CD14-positive monocyte (primary cell): ENCODE measurements at regions not wholly inside any gene's neighbourhood (a gene's known extent, or its start where the extent isn't known, plus 50 kb on each side); places are given as distances from the start of the nearest gene placed in this dataset.
A peak's percentile ranks its signal among the peaks of the same experiment; 100 is the strongest.

Experiments
- DNase-seq, 3 donors: peaks; one replicate each; pipeline ENCODE4 v3.0.0-alpha.2; 2011 to 2022
- H2AFZ ChIP-seq: 2 replicates; pipeline ENCODE4 v1.6.0; 2012; ENCODE audit warnings: mild to moderate bottlenecking, low read depth, low read length, inconsistent platforms; ENCODE audit not compliant: insufficient read depth, poor library complexity, severe bottlenecking
- H3K27ac ChIP-seq, 2 donors: 1 replicate in 1 of 2; 2 replicates in 1 of 2; pipeline ENCODE4 v1.5.1; 2012 to 2013; ENCODE audit warnings: low read length in 2 of 2, control low read depth in 1 of 2, inconsistent platforms in 1 of 2, low read depth in 1 of 2, mild to moderate bottlenecking in 1 of 2
- H3K27me3 ChIP-seq, 2 donors: one replicate each; pipeline versions ENCODE4 v1.6.0 to v1.6.1; 2011 to 2013; ENCODE audit warnings: low read length in 2 of 2; ENCODE audit not compliant: control insufficient read depth in 2 of 2, insufficient read depth in 2 of 2
- H3K36me3 ChIP-seq, 2 donors: replicated peaks in 1 of 2; 1 replicate in 1 of 2; 2 replicates in 1 of 2; pipeline versions ENCODE4 v1.5.1 to v1.6.1; 2012 to 2013; ENCODE audit warnings: low read length in 2 of 2, control low read depth in 1 of 2, inconsistent platforms in 1 of 2, mild to moderate bottlenecking in 1 of 2; ENCODE audit not compliant: insufficient read depth in 2 of 2, control insufficient read depth in 1 of 2
- H3K4me1 ChIP-seq, 2 donors: 1 replicate in 1 of 2; 2 replicates in 1 of 2; pipeline versions ENCODE4 v1.5.1 to v1.6.1; 2012 to 2013; ENCODE audit warnings: low read length in 2 of 2, control low read depth in 1 of 2, inconsistent platforms in 1 of 2, mild to moderate bottlenecking in 1 of 2, moderate library complexity in 1 of 2; ENCODE audit not compliant: insufficient read depth in 2 of 2, control insufficient read depth in 1 of 2
- H3K4me2 ChIP-seq: replicated peaks from 2 replicates; pipeline ENCODE3; 2012; ENCODE audit warnings: low read length, moderate library complexity, mild to moderate bottlenecking; ENCODE audit not compliant: poor library complexity, severe bottlenecking; ENCODE audit errors: extremely low read depth
- H3K4me3 ChIP-seq, 3 experiments: fragments of 200-600 bp in 1 of 3; sonication (generic) in 1 of 3; replicated peaks in 1 of 3; 1 replicate in 2 of 3; 2 replicates in 1 of 3; pipeline ENCODE4 v1.5.1; 2011 to 2013; ENCODE audit warnings: low read length in 3 of 3, mild to moderate bottlenecking in 3 of 3, control low read depth in 2 of 3, low read depth in 2 of 3, inconsistent platforms in 1 of 3, moderate library complexity in 1 of 3
- H3K79me2 ChIP-seq: 2 replicates; pipeline ENCODE4 v1.6.0; 2012; ENCODE audit warnings: mild to moderate bottlenecking, control low read depth, inconsistent platforms, low read length, moderate library complexity; ENCODE audit not compliant: insufficient read depth
- H3K9ac ChIP-seq: 2 replicates; pipeline ENCODE4 v1.6.0; 2017; ENCODE audit warnings: low read length, mild to moderate bottlenecking; ENCODE audit not compliant: insufficient read depth, poor library complexity, severe bottlenecking
- H3K9me3 ChIP-seq, 2 donors: replicated peaks in 1 of 2; 1 replicate in 1 of 2; 2 replicates in 1 of 2; pipeline versions ENCODE4 v1.5.1 to v1.6.1; 2012 to 2013; ENCODE audit warnings: low read length in 2 of 2, control low read depth in 1 of 2; ENCODE audit not compliant: control insufficient read depth in 1 of 2, insufficient read depth in 1 of 2
- H4K20me1 ChIP-seq: 2 replicates; pipeline ENCODE4 v1.6.0; 2012; ENCODE audit warnings: mild to moderate bottlenecking, low read length, control low read depth, moderate library complexity; ENCODE audit not compliant: insufficient read depth
- H3K27ac Mint-ChIP-seq, 7 donors: one replicate each; pipeline ENCODE4 v1.8.0; 2020; ENCODE audit warnings: mild to moderate bottlenecking in 7 of 7, mixed read lengths in 7 of 7, moderate library complexity in 6 of 7, inconsistent platforms in 2 of 7
- H3K27me3 Mint-ChIP-seq, 3 donors: one replicate each; pipeline ENCODE4 v1.8.0; 2021 to 2022; ENCODE audit warnings: low read depth in 3 of 3, mild to moderate bottlenecking in 3 of 3, mixed read lengths in 3 of 3, moderate library complexity in 3 of 3, inconsistent platforms in 1 of 3
- H3K36me3 Mint-ChIP-seq, 2 donors: one replicate each; pipeline ENCODE4 v1.8.0; 2020; ENCODE audit warnings: mixed read lengths in 2 of 2, inconsistent platforms in 1 of 2, mild to moderate bottlenecking in 1 of 2
- H3K4me1 Mint-ChIP-seq: one replicate; pipeline ENCODE4 v1.8.0; 2020; ENCODE audit warnings: mild to moderate bottlenecking, mixed read lengths
- H3K4me3 Mint-ChIP-seq, 2 donors: one replicate each; pipeline ENCODE4 v1.8.0; 2020; ENCODE audit warnings: mild to moderate bottlenecking in 2 of 2, mixed read lengths in 2 of 2, moderate library complexity in 1 of 2
- H3K9me3 Mint-ChIP-seq, 7 donors: one replicate each; pipeline ENCODE4 v1.8.0; 2020 to 2022; ENCODE audit warnings: mixed read lengths in 7 of 7, mild to moderate bottlenecking in 6 of 7, moderate library complexity in 6 of 7, inconsistent platforms in 2 of 7
- CTCF ChIP-seq: fragments of 200-600 bp; IDR thresholded peaks from one replicate; pipeline ENCODE4 v1.8.0; 2022; ENCODE audit warnings: antibody characterized with exemption, mild to moderate bottlenecking
- WGBS: methylation state at CpG from one replicate; pipeline ENCODE4 v1.1.5; 2013; ENCODE audit warnings: missing lambda C conversion rate; ENCODE audit not compliant: insufficient coverage; 5-methylcytosine and 5-hydroxymethylcytosine counted together
- intact Hi-C, 2 donors: fragments of 100-400 bp; cut with micrococcal nuclease; formaldehyde crosslinking; loops; one replicate each; pipeline versions ENCODE4 v1.15.0 to v1.15.1; 2023

GRCh38 chrX:5632061-5632614 is 596.5 kb downstream of the NLGN4X start:
- Histone ChIP-seq H3K4me2 (no peak overlapping the region), H3K9me3 (peaks cover 0 to 3% of the 10 kb centered on the region in 2 donors), H3K79me2 (no peaks in the 10 kb centered on the region), H2AFZ (no peak overlapping the region), H3K36me3 (no peaks in the 10 kb centered on the region), H3K9ac (no peak overlapping the region), H4K20me1 (no peaks in the 10 kb centered on the region), H3K4me3 (no peak overlapping the region), H3K4me1 (no peaks in the 10 kb centered on the region), H3K27ac (no peak overlapping the region), H3K27me3 (no peaks in the 10 kb centered on the region)
- H3K4me3 Mint-ChIP-seq, result no peak overlapping the region
- H3K4me1 Mint-ChIP-seq, result no peaks in the 10 kb centered on the region
- intact Hi-C loops, result no loop called here
- H3K36me3 Mint-ChIP-seq, result no peaks in the 10 kb centered on the region
- peaks cover 0 to 2% (median 0%) of the 10 kb centered on the region in 3 donors for H3K27me3 Mint-ChIP-seq
- no peak for TF ChIP-seq CTCF
- DNase-seq, result no peak
- H3K9me3 Mint-ChIP-seq, result peaks cover 0 to 3% (median 0%) of the 10 kb centered on the region in 7 donors
- WGBS, result 63% methylated on average over 4 of the region's 9 CpGs
- peak overlapping the region in 1 of 7 donors; percentile 55 for H3K27ac Mint-ChIP-seq

DNA sequence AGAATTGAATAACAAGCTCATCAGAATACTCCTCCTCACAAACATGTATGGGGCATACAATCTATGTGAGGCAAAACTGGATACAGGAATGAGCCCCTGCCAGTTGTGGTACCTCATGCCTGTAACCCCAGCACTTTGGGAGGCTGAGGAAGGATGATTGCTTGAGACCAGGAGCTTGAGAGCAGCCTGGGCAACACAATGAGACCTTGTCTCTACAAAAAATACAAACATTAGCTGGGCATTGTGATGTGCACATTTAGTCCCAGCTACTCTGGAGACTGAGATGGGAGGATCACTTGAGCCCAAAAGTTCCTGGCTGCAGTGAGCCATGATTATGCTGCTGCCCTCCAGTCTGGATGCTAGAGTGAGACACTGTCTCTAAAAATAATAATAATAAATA is 611.0 kb downstream of the NLGN4X start:
- peaks cover 0 to 2% (median 0%) of the 10 kb centered on the region in 7 donors for H3K9me3 Mint-ChIP-seq

More for the DNA sequence above, 611.0 kb downstream of the NLGN4X start:
- H3K4me3 ChIP-seq, result no peak overlapping the region
- Mint-ChIP-seq H3K27ac (no peak overlapping the region), H3K4me3 (no peak overlapping the region), H3K27me3 (no peaks in the 10 kb centered on the region), H3K4me1 (no peaks in the 10 kb centered on the region), H3K36me3 (no peaks in the 10 kb centered on the region)
- no peaks in the 10 kb centered on the region for H3K9me3 ChIP-seq
- H3K9ac ChIP-seq, result no peak overlapping the region
- no peak for DNase-seq
- H3K36me3 ChIP-seq, result no peaks in the 10 kb centered on the region
- no peaks in the 10 kb centered on the region for H3K27me3 ChIP-seq
- intact Hi-C loops, result no loop called here
- H2AFZ ChIP-seq, result no peak overlapping the region
- H3K4me1 ChIP-seq, result no peaks in the 10 kb centered on the region
- no peak overlapping the region for H3K27ac ChIP-seq
- no peaks in the 10 kb centered on the region for H4K20me1 ChIP-seq
- H3K79me2 ChIP-seq, result no peaks in the 10 kb centered on the region
- TF ChIP-seq CTCF, result no peak
- H3K4me2 ChIP-seq, result no peak overlapping the region
